HUES6 (cell line): ENCODE measurements at regions not wholly inside any gene's neighbourhood (a gene's known extent, or its start where the extent isn't known, plus 50 kb on each side); places are given as distances from the start of the nearest gene placed in this dataset.

ENCODE experiments used
- H3K27ac ChIP-seq: 2 replicates; pipeline ENCODE4 v1.7.0; 2013; ENCODE audit warnings: low read depth, mild to moderate bottlenecking, low read length, inconsistent platforms
- H3K27me3 ChIP-seq: 2 replicates; pipeline ENCODE4 v1.6.1; 2013; ENCODE audit warnings: low read length; ENCODE audit not compliant: control insufficient read depth, insufficient read depth
- H3K36me3 ChIP-seq: 2 replicates; pipeline ENCODE4 v1.6.1; 2013; ENCODE audit warnings: low read length; ENCODE audit not compliant: control insufficient read depth, insufficient read depth
- H3K4me1 ChIP-seq: 2 replicates; pipeline ENCODE4 v1.6.1; 2013; ENCODE audit warnings: low read length; ENCODE audit not compliant: control insufficient read depth, insufficient read depth
- H3K4me3 ChIP-seq: 2 replicates; pipeline ENCODE4 v1.5.1; 2013; ENCODE audit warnings: low read depth, low read length
- H3K9ac ChIP-seq: one replicate; pipeline ENCODE4 v1.6.1; 2013; ENCODE audit warnings: mild to moderate bottlenecking, low read length
- H3K9me3 ChIP-seq: 2 replicates; pipeline ENCODE4 v1.6.1; 2013; ENCODE audit warnings: low read depth, low read length; ENCODE audit not compliant: control insufficient read depth, insufficient read depth

- Histone ChIP-seq H3K9ac (no peak overlapping the region), H3K4me3 (no peak overlapping the region), H3K36me3 (no peaks in the 10 kb centered on the region), H3K27ac (no peak overlapping the region), H3K9me3 (no peaks in the 10 kb centered on the region), H3K4me1 (no peaks in the 10 kb centered on the region), H3K27me3 (no peaks in the 10 kb centered on the region)
Observed at GRCh38 chr6:48630511-48630910, 519.5 kb upstream of the PTCHD4 start.

DNA sequence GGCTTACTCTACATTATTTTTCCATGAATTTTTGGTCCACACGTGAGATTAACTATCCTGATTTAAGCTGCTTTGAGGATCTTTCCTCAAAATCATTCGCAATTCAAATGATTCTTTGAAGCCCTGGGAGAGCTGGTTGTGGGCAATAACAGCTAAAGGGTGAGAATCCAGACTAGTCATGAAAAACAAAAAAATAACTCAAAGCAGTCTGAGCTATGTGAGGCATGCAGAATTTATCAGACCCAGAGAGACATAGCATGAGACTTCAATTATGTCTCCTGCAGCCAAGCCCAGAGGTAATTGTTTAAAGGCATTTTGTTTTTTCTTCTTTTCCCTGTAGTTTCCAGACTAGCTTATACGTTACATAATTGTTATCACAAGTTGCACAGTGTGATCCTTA, 517.3 kb upstream of the PTCHD4 start:
- Histone ChIP-seq H3K9me3 (no peaks in the 10 kb centered on the region), H3K27ac (no peak overlapping the region), H3K4me3 (no peak overlapping the region)

DNA sequence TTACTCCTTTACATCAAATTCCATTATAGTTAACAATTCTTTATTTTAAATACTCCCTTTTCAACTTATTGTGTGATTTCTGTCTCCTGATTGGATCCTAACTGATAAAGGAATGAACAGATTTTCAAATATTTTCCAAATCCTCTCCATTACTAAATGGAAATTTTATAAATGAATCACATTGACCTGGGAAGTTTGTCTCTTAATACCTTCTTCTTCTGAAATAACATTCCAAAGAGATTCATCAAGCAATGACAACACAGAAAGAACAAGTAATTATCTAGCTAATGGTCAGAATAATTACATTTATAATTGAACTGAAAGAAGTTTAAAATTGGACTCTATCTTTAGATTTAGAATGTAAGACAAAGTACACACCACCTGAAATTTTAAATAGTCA, 515.4 kb upstream of the PTCHD4 start:
- H3K27ac ChIP-seq: no peak overlapping the region
- H3K9ac ChIP-seq: no peak overlapping the region
- no peaks in the 10 kb centered on the region for H3K9me3 ChIP-seq
- H3K4me3 ChIP-seq: no peak overlapping the region
- no peaks in the 10 kb centered on the region for H3K4me1 ChIP-seq
- no peaks in the 10 kb centered on the region for H3K36me3 ChIP-seq
- no peaks in the 10 kb centered on the region for H3K27me3 ChIP-seq

More for the DNA sequence above, 517.3 kb upstream of the PTCHD4 start:
- no peaks in the 10 kb centered on the region for H3K4me1 ChIP-seq
- no peaks in the 10 kb centered on the region for H3K36me3 ChIP-seq
- H3K27me3 ChIP-seq: no peaks in the 10 kb centered on the region
- no peak overlapping the region for H3K9ac ChIP-seq

DNA sequence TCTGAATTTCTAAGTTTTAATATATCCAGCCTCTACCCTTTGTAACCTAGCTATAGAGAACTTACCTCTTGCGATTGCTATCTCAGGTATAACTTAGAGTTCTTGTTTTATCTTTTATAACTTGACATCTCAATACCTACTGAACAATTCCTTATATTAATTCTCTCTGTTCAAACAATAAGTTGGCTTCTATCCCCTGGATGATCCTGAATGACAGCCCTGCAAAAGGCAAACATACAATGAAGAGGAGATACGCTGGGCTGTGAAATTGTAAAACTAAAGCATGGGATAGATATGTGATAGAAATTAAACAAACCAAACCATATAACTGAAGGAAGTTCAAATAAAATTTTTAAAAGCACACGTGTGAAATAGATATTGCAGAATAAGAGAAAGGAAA, 513.6 kb upstream of the PTCHD4 start:
- no peaks in the 10 kb centered on the region for H3K27me3 ChIP-seq
- no peak overlapping the region for H3K27ac ChIP-seq
- no peaks in the 10 kb centered on the region for H3K9me3 ChIP-seq
- H3K36me3 ChIP-seq: no peaks in the 10 kb centered on the region
- no peak overlapping the region for H3K4me3 ChIP-seq
- H3K4me1 ChIP-seq: no peaks in the 10 kb centered on the region
- no peak overlapping the region for H3K9ac ChIP-seq

DNA sequence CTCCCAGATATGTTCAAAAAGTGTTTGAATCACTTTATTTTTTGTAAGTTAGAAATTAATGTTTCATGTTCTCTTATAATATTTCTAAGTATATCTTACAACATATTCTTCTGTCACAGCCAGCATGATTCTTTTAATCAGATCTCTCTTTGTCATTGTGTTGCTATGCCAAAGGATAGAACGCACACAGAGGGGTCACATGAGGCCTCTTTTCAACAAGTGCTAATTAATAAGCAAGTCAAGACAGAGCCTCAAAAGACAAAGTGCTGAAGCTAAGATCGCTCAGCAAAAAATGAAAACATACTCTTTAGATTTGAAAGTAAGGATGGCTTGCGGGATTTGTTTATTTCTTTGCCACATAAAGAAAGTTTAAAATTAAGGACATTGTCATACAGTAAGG, 508.8 kb upstream of the PTCHD4 start:
- H3K9me3 ChIP-seq: no peaks in the 10 kb centered on the region
- H3K4me3 ChIP-seq: no peak overlapping the region
- no peaks in the 10 kb centered on the region for H3K4me1 ChIP-seq
- no peak overlapping the region for H3K27ac ChIP-seq
- H3K9ac ChIP-seq: no peak overlapping the region
- no peaks in the 10 kb centered on the region for H3K36me3 ChIP-seq
- no peaks in the 10 kb centered on the region for H3K27me3 ChIP-seq

DNA sequence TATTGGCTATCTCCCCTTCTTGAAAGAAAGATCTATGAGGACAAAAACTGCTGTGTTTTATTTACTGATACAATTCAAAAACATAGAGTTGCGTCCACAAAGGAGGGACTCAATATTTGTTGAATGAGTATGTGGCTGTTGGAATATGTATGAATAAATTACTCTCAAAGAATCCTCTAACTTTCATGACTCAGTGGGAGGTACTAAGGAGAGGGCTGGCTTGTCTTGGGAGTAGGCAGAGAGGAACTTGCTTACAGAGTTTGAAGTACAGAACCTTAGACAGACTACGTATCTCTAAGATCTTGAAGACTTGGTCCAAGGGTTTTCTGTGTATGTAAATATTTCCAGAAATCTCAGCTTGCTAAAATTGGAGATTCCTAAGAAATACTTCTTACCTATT, 504.0 kb upstream of the PTCHD4 start:
- H3K36me3 ChIP-seq: no peaks in the 10 kb centered on the region
- no peaks in the 10 kb centered on the region for H3K4me1 ChIP-seq
- H3K27me3 ChIP-seq: no peaks in the 10 kb centered on the region
- H3K9ac ChIP-seq: no peak overlapping the region
- no peak overlapping the region for H3K4me3 ChIP-seq
- H3K27ac ChIP-seq: no peak overlapping the region
- no peaks in the 10 kb centered on the region for H3K9me3 ChIP-seq

- no peaks in the 10 kb centered on the region for H3K36me3 ChIP-seq
- no peaks in the 10 kb centered on the region for H3K27me3 ChIP-seq
- H3K9ac ChIP-seq: no peak overlapping the region
- H3K4me3 ChIP-seq: no peak overlapping the region
- H3K27ac ChIP-seq: no peak overlapping the region
- no peaks in the 10 kb centered on the region for H3K9me3 ChIP-seq
- H3K4me1 ChIP-seq: no peaks in the 10 kb centered on the region
Observed at GRCh38 chr6:48614326-48614725, 503.3 kb upstream of the PTCHD4 start.

- Histone ChIP-seq H3K27ac (no peak overlapping the region), H3K36me3 (no peaks in the 10 kb centered on the region), H3K9me3 (no peaks in the 10 kb centered on the region), H3K27me3 (no peaks in the 10 kb centered on the region), H3K4me3 (no peak overlapping the region), H3K9ac (no peak overlapping the region), H3K4me1 (no peaks in the 10 kb centered on the region)
Observed at GRCh38 chr6:48613231-48613949, 502.4 kb upstream of the PTCHD4 start.

GRCh38 chr6:48611332-48611731, 500.3 kb upstream of the PTCHD4 start:
- Histone ChIP-seq H3K36me3 (no peaks in the 10 kb centered on the region), H3K27ac (no peak overlapping the region), H3K9me3 (no peaks in the 10 kb centered on the region), H3K4me3 (no peak overlapping the region), H3K27me3 (no peaks in the 10 kb centered on the region), H3K4me1 (no peaks in the 10 kb centered on the region), H3K9ac (no peak overlapping the region)

DNA sequence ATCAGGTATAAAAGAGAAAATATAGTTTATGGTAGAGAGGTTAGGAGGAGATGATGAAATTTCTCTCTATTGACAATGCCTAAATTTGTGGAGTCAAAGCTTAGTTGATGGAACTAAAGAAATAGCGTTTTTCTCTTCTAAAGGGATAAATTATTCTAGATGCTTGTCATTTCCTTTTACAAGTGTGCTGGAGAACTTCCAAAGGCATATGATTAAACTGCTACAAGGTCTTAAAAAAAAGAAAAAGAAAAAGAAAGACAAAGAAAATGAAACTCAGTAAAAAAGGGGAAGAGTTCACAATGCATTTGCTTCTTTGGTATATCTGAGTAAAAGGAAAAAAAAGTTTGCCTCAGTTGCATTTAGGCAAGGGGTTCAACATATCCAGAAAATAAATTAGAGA, 499.8 kb upstream of the PTCHD4 start:
- Histone ChIP-seq H3K27me3 (no peaks in the 10 kb centered on the region), H3K36me3 (no peaks in the 10 kb centered on the region), H3K4me3 (no peak overlapping the region), H3K9ac (no peak overlapping the region), H3K9me3 (no peaks in the 10 kb centered on the region), H3K4me1 (no peaks in the 10 kb centered on the region), H3K27ac (no peak overlapping the region)

- H3K9ac ChIP-seq: no peak overlapping the region
- no peaks in the 10 kb centered on the region for H3K4me1 ChIP-seq
- H3K36me3 ChIP-seq: no peaks in the 10 kb centered on the region
- H3K9me3 ChIP-seq: no peaks in the 10 kb centered on the region
- H3K27me3 ChIP-seq: no peaks in the 10 kb centered on the region
- H3K4me3 ChIP-seq: no peak overlapping the region
- H3K27ac ChIP-seq: no peak overlapping the region
Observed at GRCh38 chr6:48606618-48607017, 495.6 kb upstream of the PTCHD4 start.

- no peaks in the 10 kb centered on the region for H3K4me1 ChIP-seq
- no peaks in the 10 kb centered on the region for H3K9me3 ChIP-seq
- H3K9ac ChIP-seq: no peak overlapping the region
- no peak overlapping the region for H3K4me3 ChIP-seq
- no peak overlapping the region for H3K27ac ChIP-seq
- no peaks in the 10 kb centered on the region for H3K36me3 ChIP-seq
- H3K27me3 ChIP-seq: no peaks in the 10 kb centered on the region
Observed at GRCh38 chr6:48597951-48598350, 487.0 kb upstream of the PTCHD4 start.
